ENCODE measurements at regions not wholly inside any gene's neighbourhood (a gene's known extent, or its start where the extent isn't known, plus 50 kb on each side); places are given as distances from the start of the nearest gene placed in this dataset.
"Not testable (repeated sequence)": the region's sequence is repeated elsewhere in the genome, so short reads cannot be mapped to it uniquely, and the experiment has no call there.

DNA sequence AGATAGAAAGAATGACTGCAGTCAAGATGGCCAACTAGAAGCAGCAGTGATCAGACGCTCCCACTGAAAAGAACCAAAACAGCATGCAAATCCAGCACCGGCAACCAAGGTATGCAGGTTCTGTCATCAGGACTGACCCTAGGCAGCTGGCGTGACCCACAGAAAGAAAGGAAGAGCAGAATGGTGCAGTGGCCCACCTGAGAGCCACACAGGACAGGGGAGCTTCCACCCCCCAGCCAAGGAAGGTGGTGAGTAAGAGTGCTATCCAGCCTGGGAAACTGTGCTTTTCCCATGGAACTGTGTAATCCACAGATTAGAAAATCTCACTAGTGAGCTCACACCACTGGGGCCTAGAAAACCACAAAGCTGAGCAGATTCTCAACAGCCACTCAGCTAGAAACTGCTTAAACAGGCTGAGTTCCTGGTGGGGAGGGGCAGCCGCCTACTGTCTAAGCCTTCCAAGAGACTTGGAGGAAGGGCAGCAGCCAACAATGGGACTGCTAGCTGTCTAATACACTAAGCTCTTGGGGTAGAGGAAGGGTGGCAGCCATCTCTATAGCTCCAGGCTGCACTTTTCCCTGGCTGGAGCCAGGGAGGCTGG is 127.9 kb downstream of the EVA1A start:
- Histone ChIP-seq H3K27me3 (ENCODE audit: insufficient read depth, low read length) (no peaks in the 10 kb centered on the region), H3K36me3 (ENCODE audit: insufficient read depth, low read length) (no peaks in the 10 kb centered on the region), H3K27ac (ENCODE audit: low read depth, low read length) (0 out of 2 replicates have a peak overlapping the region, but pooled peaks have one; percentile 14), H3K4me1 (ENCODE audit: insufficient read depth, low read length) (peaks cover 52% of the 10 kb centered on the region), H3K9me3 (ENCODE audit: insufficient read depth, low read depth, low read length) (no peaks in the 10 kb centered on the region), H3K4me3 (ENCODE audit: low read length) (no peak overlapping the region), H3K9ac (ENCODE audit: low read depth, low read length) (peak overlapping the region; percentile 8; the same call in 1 of the 2 replicates)
- 75% methylated on average over 4 of the region's 4 CpGs for WGBS

DNA sequence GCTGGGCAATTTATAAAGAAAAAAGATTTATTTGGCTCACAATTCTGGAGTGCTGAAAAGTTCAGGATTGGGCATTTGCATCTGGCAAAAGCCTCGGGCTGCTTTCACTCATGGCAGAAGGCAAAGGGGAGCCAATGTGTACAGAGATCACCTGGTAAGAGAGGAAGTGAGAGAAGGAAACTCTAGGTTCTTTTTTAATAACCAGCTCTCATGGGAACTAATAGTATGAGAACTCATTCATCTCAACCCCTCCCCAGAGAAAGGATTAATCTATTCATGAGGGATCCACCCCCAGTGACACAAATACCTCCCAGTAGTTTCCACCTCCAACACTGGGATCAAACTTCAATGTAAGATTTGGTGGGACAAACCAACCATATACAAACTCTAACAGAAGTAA is 129.0 kb downstream of the EVA1A start:
- no peak overlapping the region for H3K9ac ChIP-seq (ENCODE audit: low read depth, low read length)
- H3K4me1 ChIP-seq (ENCODE audit: insufficient read depth, low read length) = peaks cover 58% of the 10 kb centered on the region
- no peak overlapping the region for H3K4me3 ChIP-seq (ENCODE audit: low read length)
- WGBS = 63% methylated on average over 1 of the region's 1 CpG
- H3K27me3 ChIP-seq (ENCODE audit: insufficient read depth, low read length) = no peaks in the 10 kb centered on the region
- no peaks in the 10 kb centered on the region for H3K36me3 ChIP-seq (ENCODE audit: insufficient read depth, low read length)
- H3K27ac ChIP-seq (ENCODE audit: low read depth, low read length) = no peak overlapping the region
- no peaks in the 10 kb centered on the region for H3K9me3 ChIP-seq (ENCODE audit: insufficient read depth, low read depth, low read length)

DNA sequence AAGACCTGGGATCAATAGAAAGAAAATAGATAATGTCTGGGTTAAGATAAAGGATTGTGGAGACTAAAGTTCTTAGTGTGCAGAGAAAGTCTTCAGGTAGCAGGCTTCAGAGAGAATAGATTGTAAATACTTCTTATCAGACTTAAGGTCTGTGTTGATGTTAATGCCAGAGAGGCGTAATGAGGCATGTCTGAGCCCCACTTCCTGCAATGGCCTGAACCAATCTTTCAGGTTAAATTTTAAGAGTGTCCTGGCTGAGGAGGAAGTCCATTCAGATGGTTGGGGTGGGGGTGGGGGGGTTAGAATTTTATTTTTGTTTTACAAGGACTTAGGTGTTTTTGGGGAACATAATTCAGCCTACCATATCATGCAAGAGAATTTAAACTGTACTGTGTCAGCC is 129.5 kb downstream of the EVA1A start:
- 83% methylated on average over 1 of the region's 1 CpG for WGBS
- H3K4me1 ChIP-seq (ENCODE audit: insufficient read depth, low read length) = peaks cover 58% of the 10 kb centered on the region
- H3K36me3 ChIP-seq (ENCODE audit: insufficient read depth, low read length) = no peaks in the 10 kb centered on the region
- H3K27me3 ChIP-seq (ENCODE audit: insufficient read depth, low read length) = no peaks in the 10 kb centered on the region
- H3K9me3 ChIP-seq (ENCODE audit: insufficient read depth, low read depth, low read length) = no peaks in the 10 kb centered on the region
- no peak overlapping the region for H3K27ac ChIP-seq (ENCODE audit: low read depth, low read length)
- H3K4me3 ChIP-seq (ENCODE audit: low read length) = no peak overlapping the region
- H3K9ac ChIP-seq (ENCODE audit: low read depth, low read length) = peak overlapping the region; percentile 40; the same call in 1 of the 2 replicates

DNA sequence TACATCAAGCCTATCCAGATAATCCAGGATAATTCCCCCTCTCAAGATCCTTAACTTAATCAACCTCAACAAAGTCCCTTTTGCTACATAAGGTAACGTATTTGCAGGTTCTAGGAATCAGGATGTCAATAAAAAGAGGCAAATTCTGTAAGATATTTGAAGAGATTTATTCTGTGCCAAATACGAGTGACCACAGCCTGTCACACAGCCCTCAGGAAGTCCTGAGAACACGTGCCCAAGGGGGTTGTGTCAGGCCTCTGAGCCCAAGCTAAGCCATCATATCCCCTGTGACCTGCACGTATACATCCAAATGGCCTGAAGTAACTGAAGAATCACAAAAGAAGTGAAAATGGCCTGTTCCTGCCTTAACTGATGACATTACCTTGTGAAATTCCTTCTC is 130.3 kb downstream of the EVA1A start:
- H3K4me1 ChIP-seq (ENCODE audit: insufficient read depth, low read length) = peaks cover 58% of the 10 kb centered on the region
- not testable (repeated sequence) for H3K27me3 ChIP-seq (ENCODE audit: insufficient read depth, low read length); H3K9ac ChIP-seq (ENCODE audit: low read depth, low read length); H3K36me3 ChIP-seq (ENCODE audit: insufficient read depth, low read length); H3K9me3 ChIP-seq (ENCODE audit: insufficient read depth, low read depth, low read length); H3K4me3 ChIP-seq (ENCODE audit: low read length); H3K27ac ChIP-seq (ENCODE audit: low read depth, low read length)
- WGBS = 50% methylated on average over 4 of the region's 4 CpGs

DNA sequence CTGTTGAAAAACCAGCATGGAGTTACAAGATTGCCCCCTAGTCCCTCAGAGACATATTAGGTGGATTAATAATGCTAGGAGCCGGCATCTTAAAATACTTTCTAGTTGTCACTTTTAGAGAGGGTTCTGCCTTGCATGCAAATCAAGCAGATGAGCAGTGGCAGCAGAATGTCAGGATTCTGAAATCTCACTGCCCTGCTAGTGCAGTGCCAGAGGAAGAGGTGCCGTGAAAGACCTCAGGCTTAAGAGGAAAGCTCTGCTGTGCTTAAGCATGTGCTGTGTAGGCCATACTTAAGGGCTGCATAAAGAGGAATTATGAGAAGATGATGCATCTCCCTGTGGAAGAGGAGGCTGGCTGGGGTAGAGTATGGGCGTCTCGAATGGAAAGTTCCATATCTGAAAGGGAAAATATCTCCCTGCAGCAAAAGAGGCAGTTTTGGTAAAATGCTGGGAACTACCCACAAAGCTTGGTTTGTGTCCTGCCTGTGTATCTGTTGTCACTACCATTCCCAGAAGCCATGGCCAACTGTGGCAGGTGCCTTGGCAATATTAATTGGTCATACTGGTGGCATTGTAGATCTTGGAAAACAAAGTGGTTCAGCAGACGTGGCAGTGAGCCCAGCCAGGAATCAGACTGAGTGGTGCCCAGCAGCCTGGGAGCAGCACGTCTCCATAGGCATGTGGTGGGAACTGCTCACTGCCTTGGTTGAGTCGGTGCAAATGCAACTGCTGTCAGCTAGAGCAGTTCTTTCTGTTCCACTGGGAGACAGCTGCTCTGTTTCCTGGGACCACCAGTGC is 131.9 kb downstream of the EVA1A start:
- Histone ChIP-seq H3K27ac (ENCODE audit: low read depth, low read length) (no peak overlapping the region), H3K27me3 (ENCODE audit: insufficient read depth, low read length) (no peaks in the 10 kb centered on the region), H3K9me3 (ENCODE audit: insufficient read depth, low read depth, low read length) (peaks cover 8% of the 10 kb centered on the region), H3K36me3 (ENCODE audit: insufficient read depth, low read length) (no peaks in the 10 kb centered on the region), H3K4me3 (ENCODE audit: low read length) (no peak overlapping the region), H3K4me1 (ENCODE audit: insufficient read depth, low read length) (peaks cover 58% of the 10 kb centered on the region), H3K9ac (ENCODE audit: low read depth, low read length) (no peak overlapping the region)
- 85% methylated on average over 7 of the region's 7 CpGs for WGBS

DNA sequence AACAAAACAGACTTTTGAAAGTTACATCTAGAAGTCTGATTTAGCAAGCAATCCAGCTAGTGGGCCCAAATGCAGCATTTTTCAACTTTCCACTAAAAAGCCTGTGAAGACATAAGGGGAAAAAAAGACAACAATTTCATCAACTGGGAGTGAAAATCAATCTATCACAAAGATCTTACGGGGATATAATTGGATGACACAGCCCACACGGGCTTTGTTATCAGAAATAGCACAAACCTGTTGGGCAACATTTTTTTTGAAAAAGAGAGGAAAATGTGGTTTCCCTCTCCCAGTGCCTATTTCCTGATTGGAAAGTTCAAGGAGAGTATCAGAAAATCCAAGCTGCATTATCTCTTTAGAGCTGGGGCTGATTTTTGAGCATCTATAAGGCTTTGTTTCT is 132.7 kb downstream of the EVA1A start:
- Histone ChIP-seq H3K4me1 (ENCODE audit: insufficient read depth, low read length) (peaks cover 54% of the 10 kb centered on the region), H3K36me3 (ENCODE audit: insufficient read depth, low read length) (no peaks in the 10 kb centered on the region), H3K9ac (ENCODE audit: low read depth, low read length) (no peak overlapping the region), H3K27me3 (ENCODE audit: insufficient read depth, low read length) (no peaks in the 10 kb centered on the region), H3K4me3 (ENCODE audit: low read length) (no peak overlapping the region), H3K27ac (ENCODE audit: low read depth, low read length) (no peak overlapping the region), H3K9me3 (ENCODE audit: insufficient read depth, low read depth, low read length) (peaks cover 8% of the 10 kb centered on the region)
- WGBS = 91% methylated on average over 2 of the region's 2 CpGs

DNA sequence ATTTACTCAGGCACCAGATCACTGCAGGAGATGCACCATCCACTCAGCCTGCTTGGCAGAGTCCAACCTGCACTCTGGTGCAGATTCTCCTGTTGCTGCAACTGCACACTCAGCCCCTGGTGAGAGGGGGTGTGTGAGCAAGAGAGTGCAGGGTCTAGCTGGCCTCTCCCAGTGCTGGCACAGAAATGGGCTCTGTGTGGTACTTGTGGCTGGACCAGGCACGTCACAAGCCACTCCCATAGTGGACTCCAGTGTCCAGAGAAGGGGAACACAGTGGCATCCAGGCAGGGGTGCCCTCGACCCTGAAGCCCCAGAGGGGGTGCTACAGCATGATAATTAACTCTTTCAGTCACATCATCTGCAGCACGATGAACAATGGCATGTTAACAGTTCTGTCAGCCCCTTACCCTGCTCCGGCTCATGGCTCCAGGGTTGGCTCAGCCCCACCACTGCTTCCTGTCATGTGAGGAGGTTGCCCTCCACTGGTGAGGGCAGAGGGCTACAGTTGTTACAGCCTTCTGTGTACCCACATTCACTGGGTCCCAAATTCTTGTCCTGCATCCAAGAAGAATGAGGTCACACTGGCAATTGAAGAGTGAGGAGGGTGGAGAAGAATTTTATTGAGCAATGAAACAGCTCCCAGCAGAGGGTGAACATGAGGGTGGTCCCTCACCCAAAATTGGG is 135.7 kb downstream of the EVA1A start:
- no peak overlapping the region for H3K27ac ChIP-seq (ENCODE audit: low read depth, low read length)
- peaks cover 8% of the 10 kb centered on the region for H3K9me3 ChIP-seq (ENCODE audit: insufficient read depth, low read depth, low read length)
- peaks cover 28% of the 10 kb centered on the region for H3K4me1 ChIP-seq (ENCODE audit: insufficient read depth, low read length)
- H3K9ac ChIP-seq (ENCODE audit: low read depth, low read length) = no peak overlapping the region
- 85% methylated on average over 4 of the region's 4 CpGs for WGBS
- H3K27me3 ChIP-seq (ENCODE audit: insufficient read depth, low read length) = no peaks in the 10 kb centered on the region
- no peak overlapping the region for H3K4me3 ChIP-seq (ENCODE audit: low read length)
- no peaks in the 10 kb centered on the region for H3K36me3 ChIP-seq (ENCODE audit: insufficient read depth, low read length)

DNA sequence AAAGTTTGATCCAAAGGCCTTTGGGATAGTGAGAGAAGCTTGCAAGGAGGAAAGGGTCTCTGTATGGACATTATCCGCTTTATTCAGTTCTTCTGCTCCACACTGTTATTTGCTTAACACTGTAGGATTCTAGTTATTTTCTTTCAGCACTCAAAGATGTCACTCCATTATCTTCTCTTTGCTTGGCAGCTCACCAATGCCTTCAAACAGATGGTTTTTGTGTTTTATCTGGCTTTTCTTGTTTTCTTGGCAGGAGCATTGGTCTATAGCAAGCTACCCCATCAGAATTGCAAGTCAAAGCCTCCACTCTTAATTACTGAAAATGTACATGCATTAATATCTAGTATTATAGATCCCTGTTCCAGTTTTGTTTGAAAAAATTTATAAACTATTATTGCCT is 138.8 kb downstream of the EVA1A start:
- Histone ChIP-seq H3K9ac (ENCODE audit: low read depth, low read length) (no peak overlapping the region), H3K4me1 (ENCODE audit: insufficient read depth, low read length) (0 out of 2 replicates have a peak, but pooled peaks cover 1% of the 10 kb centered on the region), H3K36me3 (ENCODE audit: insufficient read depth, low read length) (no peaks in the 10 kb centered on the region), H3K27me3 (ENCODE audit: insufficient read depth, low read length) (no peaks in the 10 kb centered on the region), H3K9me3 (ENCODE audit: insufficient read depth, low read depth, low read length) (peaks cover 8% of the 10 kb centered on the region), H3K4me3 (ENCODE audit: low read length) (no peak overlapping the region), H3K27ac (ENCODE audit: low read depth, low read length) (no peak overlapping the region)
- WGBS = 100% methylated on average over 1 of the region's 1 CpG

DNA sequence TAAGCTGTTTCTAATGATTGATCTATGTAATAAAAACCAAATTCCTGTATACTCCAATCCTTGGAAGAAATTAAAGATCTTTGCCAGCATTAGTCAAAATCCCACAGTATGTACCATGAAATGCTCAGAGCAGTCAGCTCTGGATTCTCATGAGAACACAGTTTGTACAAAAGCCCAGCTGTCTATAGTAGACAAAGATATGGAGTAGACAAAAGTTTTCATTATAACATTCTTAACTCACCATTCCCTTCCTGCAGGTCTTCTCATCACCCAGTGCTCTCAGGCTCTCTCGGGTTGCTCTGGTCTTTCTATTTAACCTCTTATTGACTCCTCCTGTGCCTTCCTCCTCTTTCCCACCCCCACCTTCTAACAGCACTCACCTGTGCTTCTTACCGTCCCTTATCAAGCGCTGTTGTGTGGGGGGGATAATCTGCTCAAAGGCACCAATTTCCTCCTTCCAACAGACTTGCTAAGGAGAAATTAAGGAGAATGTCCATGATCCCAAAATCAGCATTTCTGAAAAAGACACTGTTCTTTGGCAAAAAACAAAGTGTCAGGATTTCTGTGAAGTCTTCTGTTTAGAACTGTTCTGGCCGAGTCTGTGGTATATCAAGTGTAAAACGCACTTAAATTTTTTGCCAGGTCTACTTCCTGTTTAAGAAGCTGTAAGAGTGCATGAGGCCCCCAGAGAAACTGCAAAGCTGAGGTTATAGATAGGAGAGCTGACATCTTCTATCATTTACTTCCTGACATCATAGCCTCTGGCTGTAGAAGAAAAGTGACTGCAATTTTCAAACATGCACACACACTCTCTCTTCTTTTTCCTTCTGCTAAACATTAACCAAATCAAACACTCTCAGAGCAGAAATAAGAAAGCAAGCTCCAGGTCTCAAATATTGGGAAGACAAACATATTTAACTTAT is 144.1 kb downstream of the EVA1A start:
- H3K4me1 ChIP-seq (ENCODE audit: insufficient read depth, low read length) = peaks cover 8% of the 10 kb centered on the region
- no peaks in the 10 kb centered on the region for H3K36me3 ChIP-seq (ENCODE audit: insufficient read depth, low read length)
- H3K27ac ChIP-seq (ENCODE audit: low read depth, low read length) = no peak overlapping the region
- H3K9ac ChIP-seq (ENCODE audit: low read depth, low read length) = no peak overlapping the region
- no peaks in the 10 kb centered on the region for H3K27me3 ChIP-seq (ENCODE audit: insufficient read depth, low read length)
- no peaks in the 10 kb centered on the region for H3K9me3 ChIP-seq (ENCODE audit: insufficient read depth, low read depth, low read length)
- WGBS = 69% methylated on average over 3 of the region's 5 CpGs
- H3K4me3 ChIP-seq (ENCODE audit: low read length) = no peak overlapping the region

DNA sequence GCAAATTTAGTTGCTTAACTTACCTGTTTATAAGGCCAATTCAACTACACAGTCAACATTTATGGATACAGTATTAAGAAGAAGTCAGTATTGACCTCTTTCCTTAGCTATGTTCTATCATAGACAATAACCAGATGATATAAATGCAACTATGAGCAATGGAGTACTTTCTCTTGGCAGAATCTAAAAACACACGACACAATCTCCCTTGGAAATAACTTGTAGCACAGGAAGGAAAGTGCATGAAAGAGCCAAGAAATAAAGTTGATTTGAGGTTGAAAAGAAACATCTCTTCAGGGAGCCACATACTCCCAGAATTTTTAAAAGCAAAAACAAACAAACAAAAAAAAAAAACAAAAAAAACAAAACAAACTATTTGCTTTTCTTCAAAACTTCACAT is 145.0 kb downstream of the EVA1A start:
- no peak overlapping the region for H3K27ac ChIP-seq (ENCODE audit: low read depth, low read length)
- H3K36me3 ChIP-seq (ENCODE audit: insufficient read depth, low read length) = no peaks in the 10 kb centered on the region
- WGBS = no CpG with 5 or more reads among the region's 1 CpG
- H3K4me3 ChIP-seq (ENCODE audit: low read length) = no peak overlapping the region
- no peaks in the 10 kb centered on the region for H3K27me3 ChIP-seq (ENCODE audit: insufficient read depth, low read length)
- H3K4me1 ChIP-seq (ENCODE audit: insufficient read depth, low read length) = peaks cover 8% of the 10 kb centered on the region
- H3K9me3 ChIP-seq (ENCODE audit: insufficient read depth, low read depth, low read length) = 0 out of 2 replicates have a peak, but pooled peaks cover 2% of the 10 kb centered on the region
- no peak overlapping the region for H3K9ac ChIP-seq (ENCODE audit: low read depth, low read length)
